Thyroid gland (tissue), 4 donors: ENCODE measurements at regions not wholly inside any gene's neighbourhood (a gene's known extent, or its start where the extent isn't known, plus 50 kb on each side); places are given as distances from the start of the nearest gene placed in this dataset.

Experiments used
- DNase-seq, 2 donors: peaks; one replicate each; pipeline ENCODE4 v3.0.0-alpha.2; 2019
- H3K27ac ChIP-seq, 3 donors: fragments of 200-600 bp; sonication (generic); 1 replicate in 2 of 3; 2 replicates in 1 of 3; pipeline ENCODE4 v1.5.1; 2016 to 2019; ENCODE audit warnings: mild to moderate bottlenecking in 1 of 3, moderate library complexity in 1 of 3
- H3K27me3 ChIP-seq: fragments of 200-600 bp; sonication (generic); one replicate; pipeline ENCODE4 v1.5.1; 2019
- H3K36me3 ChIP-seq, 2 donors: fragments of 200-600 bp; sonication (generic); one replicate each; pipeline ENCODE4 v1.5.1; 2016 to 2019
- H3K4me1 ChIP-seq, 2 donors: fragments of 200-600 bp; sonication (generic); one replicate each; pipeline ENCODE4 v1.5.1; 2017 to 2019
- H3K4me3 ChIP-seq, 3 donors: fragments of 200-600 bp; sonication (generic); replicated peaks in 1 of 3; 1 replicate in 2 of 3; 2 replicates in 1 of 3; pipeline ENCODE4 v1.5.1; 2016; ENCODE audit warnings: mild to moderate bottlenecking in 1 of 3
- H3K9me3 ChIP-seq: fragments of 200-600 bp; sonication (generic); one replicate; pipeline ENCODE4 v1.5.1; 2017
- CTCF ChIP-seq, 6 experiments: fragments of 200-600 bp in 3 of 6; fragments of 450-650 bp in 3 of 6; sonication (generic) in 3 of 6; IDR thresholded peaks; one replicate each; pipeline ENCODE4 v1.5.1; 2016 to 2019; ENCODE audit warnings: antibody characterized with exemption in 6 of 6, mild to moderate bottlenecking in 2 of 6, inconsistent platforms in 1 of 6, moderate library complexity in 1 of 6
- POLR2A ChIP-seq, 2 donors: fragments of 450-650 bp; IDR thresholded peaks; one replicate each; pipeline ENCODE4 v1.6.1; 2017; ENCODE audit warnings: antibody characterized with exemption in 2 of 2, mild to moderate bottlenecking in 2 of 2, moderate library complexity in 1 of 2
- WGBS, 2 donors: methylation state at CpG; one replicate each; pipeline ENCODE4 v1.1.5; 2017; 5-methylcytosine and 5-hydroxymethylcytosine counted together
- intact Hi-C: fragments of 100-400 bp; cut with DNase I; formaldehyde crosslinking; loops from one replicate; pipeline ENCODE4 v1.15.1; 2023

- Histone ChIP-seq H3K4me1 (no peaks in the 10 kb centered on the region), H3K4me3 (no peak overlapping the region), H3K36me3 (no peaks in the 10 kb centered on the region), H3K27me3 (no peaks in the 10 kb centered on the region), H3K9me3 (no peaks in the 10 kb centered on the region), H3K27ac (no peak overlapping the region)
- WGBS, 2 donors = 30 to 38% methylated on average over 2 of the region's 2 CpGs
- DNase-seq = no peak
- intact Hi-C loops = no loop called here
- TF ChIP-seq CTCF (IDR thresholded peaks at IDR 0.05) (no peak), POLR2A (IDR thresholded peaks at IDR 0.05) (no peak)
Measured at GRCh38 chr11:91698845-91699244, 525.8 kb upstream of the FAT3 start.

- intact Hi-C loops = no loop called here
- no peak overlapping the region for H3K27ac ChIP-seq
- no peak for DNase-seq
- no peaks in the 10 kb centered on the region for H3K27me3 ChIP-seq
- H3K9me3 ChIP-seq = no peaks in the 10 kb centered on the region
- no peaks in the 10 kb centered on the region for H3K36me3 ChIP-seq
- no peak overlapping the region for H3K4me3 ChIP-seq
- 77 to 84% methylated on average over 1 of the region's 1 CpG for WGBS, 2 donors
- no peak for TF ChIP-seq POLR2A (IDR thresholded peaks at IDR 0.05)
- no peaks in the 10 kb centered on the region for H3K4me1 ChIP-seq
Measured at GRCh38 chr11:91694331-91694730, 530.3 kb upstream of the FAT3 start.

GRCh38 chr11:91691872-91692271 lies 532.7 kb upstream of the FAT3 start:
- intact Hi-C loops = no loop called here
- no peak overlapping the region for H3K4me3 ChIP-seq
- 89 to 98% methylated on average over 1 of the region's 1 CpG for WGBS, 2 donors
- no peaks in the 10 kb centered on the region for H3K27me3 ChIP-seq
- no peak overlapping the region for H3K27ac ChIP-seq
- no peak for DNase-seq
- no peaks in the 10 kb centered on the region for H3K9me3 ChIP-seq
- no peaks in the 10 kb centered on the region for H3K36me3 ChIP-seq
- H3K4me1 ChIP-seq = no peaks in the 10 kb centered on the region
- TF ChIP-seq CTCF (IDR thresholded peaks at IDR 0.05) (no peak), POLR2A (IDR thresholded peaks at IDR 0.05) (no peak)

- Histone ChIP-seq H3K9me3 (no peaks in the 10 kb centered on the region), H3K27me3 (no peaks in the 10 kb centered on the region), H3K27ac (no peak overlapping the region), H3K4me3 (no peak overlapping the region), H3K36me3 (no peaks in the 10 kb centered on the region), H3K4me1 (no peaks in the 10 kb centered on the region)
- intact Hi-C loops = no loop called here
- TF ChIP-seq CTCF (IDR thresholded peaks at IDR 0.05) = no peak
- no peak for TF ChIP-seq POLR2A (IDR thresholded peaks at IDR 0.05)
- 84 to 85% methylated on average over 1 of the region's 1 CpG for WGBS, 2 donors
- no peak for DNase-seq
Measured at GRCh38 chr11:91688672-91689071, 535.9 kb upstream of the FAT3 start.

- DNase-seq = no peak
- Histone ChIP-seq H3K27ac (no peak overlapping the region), H3K27me3 (no peaks in the 10 kb centered on the region), H3K4me3 (no peak overlapping the region), H3K9me3 (no peaks in the 10 kb centered on the region), H3K4me1 (no peaks in the 10 kb centered on the region), H3K36me3 (no peaks in the 10 kb centered on the region)
- TF ChIP-seq CTCF (IDR thresholded peaks at IDR 0.05) = no peak
- no peak for TF ChIP-seq POLR2A (IDR thresholded peaks at IDR 0.05)
- intact Hi-C loops = no loop called here
- 50 to 58% methylated on average over 1 of the region's 1 CpG for WGBS, 2 donors
Measured at GRCh38 chr11:91686700-91687099, 537.9 kb upstream of the FAT3 start.

GRCh38 chr11:91686281-91686680 lies 538.3 kb upstream of the FAT3 start:
- H3K27ac ChIP-seq = no peak overlapping the region
- intact Hi-C loops = no loop called here
- no peaks in the 10 kb centered on the region for H3K4me1 ChIP-seq
- H3K27me3 ChIP-seq = no peaks in the 10 kb centered on the region
- no peaks in the 10 kb centered on the region for H3K9me3 ChIP-seq
- H3K4me3 ChIP-seq = no peak overlapping the region
- TF ChIP-seq POLR2A (IDR thresholded peaks at IDR 0.05) = no peak
- TF ChIP-seq CTCF (IDR thresholded peaks at IDR 0.05) = no peak
- H3K36me3 ChIP-seq = no peaks in the 10 kb centered on the region
- DNase-seq = no peak
- 73 to 83% methylated on average over 3 of the region's 3 CpGs for WGBS, 2 donors
